ENCODE measurements at regions not wholly inside any gene's neighbourhood (a gene's known extent, or its start where the extent isn't known, plus 50 kb on each side); places are given as distances from the start of the nearest gene placed in this dataset.
A peak's percentile ranks its signal among the peaks of the same experiment; 100 is the strongest.

DNA sequence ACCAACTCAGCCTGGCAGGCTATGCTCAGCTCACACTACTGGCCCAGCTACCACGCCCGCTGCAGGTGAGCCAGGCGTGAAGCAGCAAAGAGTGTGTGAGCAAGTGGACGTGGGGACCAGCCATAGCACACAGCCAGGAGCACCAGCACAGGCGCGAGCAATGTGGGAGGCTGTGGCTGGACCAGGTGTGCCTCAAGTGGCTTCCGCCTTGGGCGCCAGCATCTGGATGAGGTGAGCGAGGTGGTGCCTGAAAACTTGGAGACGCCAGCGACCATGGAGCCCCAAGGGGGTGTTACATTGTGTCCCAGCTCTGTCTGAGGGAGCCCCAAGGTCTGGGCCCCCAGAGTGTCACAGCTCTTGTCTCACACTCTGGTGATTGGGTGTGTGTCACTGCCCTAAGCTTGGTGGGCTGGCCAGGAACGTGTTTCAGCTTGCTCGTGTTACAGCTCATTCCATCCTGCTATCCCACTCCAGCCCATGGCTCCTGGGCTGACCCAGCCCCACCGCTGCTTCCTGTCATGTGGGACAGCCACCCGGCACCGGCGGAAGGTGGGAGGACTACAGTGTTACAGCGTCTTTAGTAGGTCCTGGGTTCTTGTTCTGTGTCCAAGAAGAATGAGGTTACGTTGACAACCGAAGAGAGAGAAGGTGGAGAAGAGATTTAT, 508.0 kb upstream of the MMS22L start:
- H3K9me3 ChIP-seq, result no peaks in the 10 kb centered on the region
- no peak overlapping the region for H3K4me3 ChIP-seq
- H3K36me3 ChIP-seq, result no peaks in the 10 kb centered on the region
- no peak for DNase-seq
- H3K27me3 ChIP-seq, result no peaks in the 10 kb centered on the region

- H3K9me3 ChIP-seq, result no peaks in the 10 kb centered on the region
- no peak for DNase-seq
- no peaks in the 10 kb centered on the region for H3K36me3 ChIP-seq
- no peak overlapping the region for H3K4me3 ChIP-seq
- no peaks in the 10 kb centered on the region for H3K27me3 ChIP-seq
Measured at GRCh38 chr6:97805596-97805995, 522.6 kb upstream of the MMS22L start.

DNA sequence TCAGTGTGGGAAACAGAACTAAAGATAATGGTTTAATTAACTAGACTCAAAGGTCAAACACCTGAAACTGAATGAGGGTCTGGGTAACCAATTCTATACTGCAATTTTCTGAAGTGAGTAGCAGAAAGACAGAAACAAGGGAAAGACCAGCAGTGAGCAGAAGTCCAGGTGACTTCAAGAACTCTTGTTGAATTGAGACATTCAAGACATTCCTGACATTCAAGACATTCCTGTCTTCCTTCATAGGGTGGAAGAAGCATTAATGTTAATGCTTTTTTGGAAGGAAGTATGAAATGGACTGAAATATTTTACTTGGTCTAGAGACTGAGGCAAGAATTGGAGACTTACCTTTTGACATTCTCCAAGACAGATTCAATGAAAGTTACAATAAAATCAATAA, 529.9 kb upstream of the MMS22L start:
- Histone ChIP-seq H3K9me3 (no peaks in the 10 kb centered on the region), H3K36me3 (no peaks in the 10 kb centered on the region), H3K4me3 (no peak overlapping the region), H3K27me3 (no peaks in the 10 kb centered on the region)
- no peak for DNase-seq

DNA sequence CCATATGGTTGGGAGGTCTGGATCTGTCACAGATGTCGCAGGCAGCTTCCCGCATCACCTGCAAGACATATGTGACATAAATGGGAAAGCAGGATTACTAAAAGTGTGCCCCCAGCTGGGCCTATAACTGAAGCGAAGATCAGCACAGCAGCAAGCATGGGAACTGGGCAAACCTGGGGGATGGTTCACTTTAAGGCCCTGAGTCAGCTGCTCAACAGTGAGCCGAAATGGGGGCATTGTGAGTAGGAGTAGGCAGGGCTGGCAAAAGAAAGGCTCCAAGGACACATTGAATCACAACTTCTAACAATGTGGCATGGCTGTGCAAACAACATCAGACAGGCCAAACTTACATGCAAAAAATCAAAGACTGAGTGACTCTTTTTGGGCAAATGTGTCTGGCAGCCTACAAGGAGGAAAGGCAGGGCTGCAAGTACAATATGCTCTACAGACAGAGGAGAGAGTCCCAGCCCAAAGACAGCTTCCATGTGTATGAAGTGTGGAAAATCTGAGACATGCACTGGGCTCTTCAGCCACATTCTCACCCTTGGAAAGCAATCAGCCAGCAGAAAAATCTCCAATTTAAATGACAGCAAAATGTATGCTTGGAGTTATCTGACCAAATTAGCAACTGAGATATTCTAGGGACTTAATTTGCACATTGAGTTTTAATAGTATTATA, 531.0 kb upstream of the MMS22L start:
- no peaks in the 10 kb centered on the region for H3K27me3 ChIP-seq
- no peaks in the 10 kb centered on the region for H3K36me3 ChIP-seq
- H3K4me3 ChIP-seq, result no peak overlapping the region
- H3K9me3 ChIP-seq, result no peaks in the 10 kb centered on the region
- DNase-seq, result no peak

- H3K36me3 ChIP-seq, result no peaks in the 10 kb centered on the region
- no peak overlapping the region for H3K4me3 ChIP-seq
- H3K9me3 ChIP-seq, result no peaks in the 10 kb centered on the region
- H3K27me3 ChIP-seq, result no peaks in the 10 kb centered on the region
- DNase-seq, result no peak
Measured at GRCh38 chr6:97815301-97815812, 532.3 kb upstream of the MMS22L start.

DNA sequence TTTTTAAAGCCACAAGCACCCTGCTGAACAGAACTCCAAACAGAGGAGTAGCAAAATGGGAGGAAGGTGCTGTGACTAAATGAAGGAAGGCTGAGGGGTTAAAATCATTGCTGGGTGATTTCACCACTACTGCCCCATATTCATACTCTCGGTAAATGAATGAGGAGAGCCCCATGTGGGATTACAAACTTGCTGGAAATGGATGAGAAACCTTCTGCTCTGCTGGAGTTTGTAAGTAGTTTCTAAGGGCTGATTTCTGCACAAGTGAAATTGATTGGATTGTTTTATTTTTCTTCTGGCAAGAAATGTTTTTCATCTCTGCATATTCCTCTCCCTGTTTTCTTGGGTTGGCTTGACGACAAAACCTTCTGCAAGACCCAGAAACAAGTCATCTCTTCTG, 533.5 kb upstream of the MMS22L start:
- Histone ChIP-seq H3K4me3 (no peak overlapping the region), H3K36me3 (no peaks in the 10 kb centered on the region), H3K9me3 (no peaks in the 10 kb centered on the region), H3K27me3 (no peaks in the 10 kb centered on the region)
- DNase-seq, result no peak

GRCh38 chr6:97819710-97820109, 536.7 kb upstream of the MMS22L start:
- no peaks in the 10 kb centered on the region for H3K9me3 ChIP-seq
- no peak overlapping the region for H3K4me3 ChIP-seq
- H3K36me3 ChIP-seq, result no peaks in the 10 kb centered on the region
- H3K27me3 ChIP-seq, result no peaks in the 10 kb centered on the region
- no peak for DNase-seq

- no peaks in the 10 kb centered on the region for H3K36me3 ChIP-seq
- H3K4me3 ChIP-seq, result no peak overlapping the region
- no peak for DNase-seq
- H3K27me3 ChIP-seq, result no peaks in the 10 kb centered on the region
- no peaks in the 10 kb centered on the region for H3K9me3 ChIP-seq
Measured at GRCh38 chr6:97820400-97820799, 537.4 kb upstream of the MMS22L start.

DNA sequence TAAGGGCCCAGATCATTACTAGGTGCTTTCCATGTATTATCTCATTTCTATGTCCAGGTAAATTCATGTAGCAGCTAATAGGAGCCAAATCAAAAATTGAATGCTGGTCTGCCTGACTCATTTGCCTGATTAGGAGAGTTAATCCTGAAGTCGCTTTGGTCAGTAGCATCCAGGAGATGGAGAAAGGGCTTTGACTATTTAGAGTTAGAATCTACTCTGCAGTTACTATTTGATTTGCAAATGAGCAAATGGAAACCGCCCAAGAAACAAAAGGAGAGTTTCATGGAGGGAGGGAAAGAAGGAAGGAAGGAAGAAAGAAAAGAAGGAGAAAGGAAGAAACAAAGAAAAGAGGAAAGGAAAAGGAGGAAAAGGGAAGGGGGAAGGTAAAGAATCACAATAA, 539.6 kb upstream of the MMS22L start:
- Histone ChIP-seq H3K27me3 (no peaks in the 10 kb centered on the region), H3K4me3 (no peak overlapping the region), H3K36me3 (no peaks in the 10 kb centered on the region), H3K9me3 (no peaks in the 10 kb centered on the region)
- no peak for DNase-seq

DNA sequence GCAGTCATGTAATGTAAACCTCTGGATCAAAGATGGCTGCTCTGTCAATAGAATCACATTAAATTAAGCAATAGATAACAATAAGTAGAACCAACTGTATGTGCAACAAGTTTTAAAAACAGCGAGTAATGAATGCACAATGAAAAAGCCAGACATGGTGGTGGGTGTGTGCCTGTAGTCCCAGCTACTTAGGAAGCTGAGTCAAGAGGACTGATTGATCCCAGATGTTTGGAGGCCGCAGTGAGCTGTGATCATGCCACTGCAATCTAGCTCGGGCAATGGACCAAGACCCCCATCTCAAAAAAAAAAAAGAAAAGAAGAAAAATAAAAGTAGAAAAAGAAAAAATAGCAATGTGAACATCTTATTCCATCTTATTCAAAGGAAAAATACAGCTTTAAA, 558.7 kb upstream of the MMS22L start:
- Histone ChIP-seq H3K9me3 (no peaks in the 10 kb centered on the region), H3K4me3 (no peak overlapping the region), H3K27me3 (no peaks in the 10 kb centered on the region), H3K36me3 (no peaks in the 10 kb centered on the region)
- DNase-seq, result no peak

DNA sequence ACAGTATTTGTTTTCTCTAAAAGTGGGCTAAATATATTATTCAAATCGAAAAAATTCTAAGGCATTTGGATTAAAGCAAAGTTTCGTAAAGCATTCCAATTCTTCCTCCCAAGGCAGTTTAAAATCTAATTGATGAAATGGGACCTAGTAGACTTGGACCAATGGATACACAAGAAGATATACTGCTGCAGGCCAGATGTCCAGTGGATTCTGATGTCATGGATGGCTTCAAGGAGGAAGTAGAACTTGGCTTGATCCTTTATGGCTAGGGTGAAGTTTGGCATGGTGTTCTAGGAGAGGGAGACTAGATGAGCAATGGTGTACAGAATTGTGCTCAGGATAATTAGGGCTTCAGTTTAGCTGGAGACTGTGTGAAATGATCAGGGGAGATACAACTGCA, 559.5 kb upstream of the MMS22L start:
- no peak for DNase-seq

GRCh38 chr6:97849390-97849789, 566.4 kb upstream of the MMS22L start:
- Histone ChIP-seq H3K27me3 (no peaks in the 10 kb centered on the region), H3K36me3 (no peaks in the 10 kb centered on the region), H3K4me3 (no peak overlapping the region), H3K9me3 (no peaks in the 10 kb centered on the region)
- DNase-seq, result no peak

More for the DNA sequence above, 559.5 kb upstream of the MMS22L start:
- H3K36me3 ChIP-seq, result no peaks in the 10 kb centered on the region
- no peak overlapping the region for H3K4me3 ChIP-seq
- no peaks in the 10 kb centered on the region for H3K27me3 ChIP-seq
- H3K9me3 ChIP-seq, result no peaks in the 10 kb centered on the region

- Histone ChIP-seq H3K36me3 (no peaks in the 10 kb centered on the region), H3K27me3 (no peaks in the 10 kb centered on the region), H3K4me3 (peak overlapping the region; percentile 7; the same call in 1 of the 2 replicates), H3K9me3 (no peaks in the 10 kb centered on the region)
- no peak for DNase-seq
Measured at GRCh38 chr6:97850458-97851212, 567.6 kb upstream of the MMS22L start.

- Histone ChIP-seq H3K27me3 (no peaks in the 10 kb centered on the region), H3K36me3 (no peaks in the 10 kb centered on the region), H3K4me3 (no peak overlapping the region), H3K9me3 (no peaks in the 10 kb centered on the region)
- DNase-seq, result no peak
Measured at GRCh38 chr6:97863697-97864096, 580.7 kb upstream of the MMS22L start.

GRCh38 chr6:97864366-97864765, 581.4 kb upstream of the MMS22L start:
- Histone ChIP-seq H3K36me3 (no peaks in the 10 kb centered on the region), H3K9me3 (no peaks in the 10 kb centered on the region), H3K4me3 (no peak overlapping the region), H3K27me3 (no peaks in the 10 kb centered on the region)
- no peak for DNase-seq

DNA sequence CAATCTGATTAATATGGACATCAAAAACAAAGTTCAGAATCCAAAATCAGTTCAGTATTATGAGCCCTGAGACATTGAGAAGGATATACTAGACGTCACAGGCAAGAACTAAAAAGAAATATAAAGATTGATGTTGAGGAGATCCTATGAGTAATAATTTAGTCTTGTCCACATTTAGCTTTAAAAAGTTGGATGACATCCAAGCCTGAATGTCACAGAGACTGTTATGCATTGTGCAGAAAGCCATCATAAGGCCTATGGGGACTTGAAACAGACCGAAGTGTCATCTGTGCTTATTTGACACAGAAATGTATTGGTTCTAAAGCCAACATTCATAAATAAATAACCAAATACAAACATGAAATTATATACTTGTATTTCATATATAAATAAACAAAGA, 581.8 kb upstream of the MMS22L start:
- H3K27me3 ChIP-seq, result no peaks in the 10 kb centered on the region
- no peak overlapping the region for H3K4me3 ChIP-seq
- H3K9me3 ChIP-seq, result no peaks in the 10 kb centered on the region
- no peaks in the 10 kb centered on the region for H3K36me3 ChIP-seq
- DNase-seq, result no peak

DNA sequence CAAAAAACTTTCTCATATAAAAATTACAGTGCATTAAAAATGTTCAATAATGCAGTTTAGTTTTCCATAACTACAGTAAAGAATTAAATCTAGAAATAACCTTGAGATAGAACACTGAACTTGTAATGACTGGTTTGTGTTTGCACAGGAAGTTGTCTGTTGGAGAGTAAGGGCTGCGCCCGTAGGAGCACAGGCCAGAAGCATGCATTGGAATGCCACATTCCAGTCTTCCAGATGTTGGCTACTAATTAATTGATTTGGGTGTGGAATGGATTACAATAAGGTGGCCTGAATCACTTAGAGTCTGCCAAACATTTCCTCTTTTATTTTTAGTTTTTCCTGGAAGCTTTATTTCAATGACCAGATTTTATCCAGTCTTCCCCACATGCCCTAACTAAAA, 582.6 kb upstream of the MMS22L start:
- Histone ChIP-seq H3K36me3 (no peaks in the 10 kb centered on the region), H3K4me3 (no peak overlapping the region), H3K9me3 (no peaks in the 10 kb centered on the region), H3K27me3 (no peaks in the 10 kb centered on the region)
- DNase-seq, result no peak
